Tibial nerve (tissue), 4 donors: ENCODE measurements at regions not wholly inside any gene's neighbourhood (a gene's known extent, or its start where the extent isn't known, plus 50 kb on each side); places are given as distances from the start of the nearest gene placed in this dataset.

ENCODE experiments used
- EP300 ChIP-seq, 2 donors: sonication (generic); formaldehyde crosslinking; IDR thresholded peaks; one replicate each; pipeline ENCODE4 v1.6.1; 2017; ENCODE audit warnings: antibody characterized with exemption in 2 of 2, mild to moderate bottlenecking in 1 of 2
- TF ChIP-seq, protein P1 (sequence below), 5 experiments: fragments of 200-600 bp in 3 of 5; fragments of 450-650 bp in 2 of 5; sonication (generic) in 3 of 5; IDR thresholded peaks; one replicate each; pipeline ENCODE4 v1.5.1; 2016 to 2019; ENCODE audit warnings: antibody characterized with exemption in 5 of 5, mild to moderate bottlenecking in 3 of 5, moderate library complexity in 2 of 5

DNA sequence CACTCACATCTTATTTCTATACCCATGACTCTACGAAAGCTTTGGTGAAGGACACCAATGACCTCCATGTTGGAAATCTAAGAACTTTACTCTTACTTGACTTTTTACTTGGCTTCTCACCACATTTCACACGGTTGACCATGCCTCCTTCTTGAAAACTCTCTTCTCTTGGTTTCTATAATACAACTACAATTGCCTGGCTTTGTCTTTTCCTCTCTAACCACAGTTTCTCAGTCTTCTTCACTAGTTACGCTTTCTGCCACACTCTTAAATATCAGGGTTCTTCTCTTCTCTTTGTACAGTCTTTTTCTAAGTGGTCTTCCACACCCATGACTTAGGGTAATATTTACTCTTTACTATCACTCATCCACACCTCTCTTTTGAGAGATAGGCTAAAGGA lies 2079.8 kb upstream of the WWC1 start:
- no peak for TF ChIP-seq EP300 (IDR thresholded peaks at IDR 0.05)
- TF ChIP-seq, protein P1, sequence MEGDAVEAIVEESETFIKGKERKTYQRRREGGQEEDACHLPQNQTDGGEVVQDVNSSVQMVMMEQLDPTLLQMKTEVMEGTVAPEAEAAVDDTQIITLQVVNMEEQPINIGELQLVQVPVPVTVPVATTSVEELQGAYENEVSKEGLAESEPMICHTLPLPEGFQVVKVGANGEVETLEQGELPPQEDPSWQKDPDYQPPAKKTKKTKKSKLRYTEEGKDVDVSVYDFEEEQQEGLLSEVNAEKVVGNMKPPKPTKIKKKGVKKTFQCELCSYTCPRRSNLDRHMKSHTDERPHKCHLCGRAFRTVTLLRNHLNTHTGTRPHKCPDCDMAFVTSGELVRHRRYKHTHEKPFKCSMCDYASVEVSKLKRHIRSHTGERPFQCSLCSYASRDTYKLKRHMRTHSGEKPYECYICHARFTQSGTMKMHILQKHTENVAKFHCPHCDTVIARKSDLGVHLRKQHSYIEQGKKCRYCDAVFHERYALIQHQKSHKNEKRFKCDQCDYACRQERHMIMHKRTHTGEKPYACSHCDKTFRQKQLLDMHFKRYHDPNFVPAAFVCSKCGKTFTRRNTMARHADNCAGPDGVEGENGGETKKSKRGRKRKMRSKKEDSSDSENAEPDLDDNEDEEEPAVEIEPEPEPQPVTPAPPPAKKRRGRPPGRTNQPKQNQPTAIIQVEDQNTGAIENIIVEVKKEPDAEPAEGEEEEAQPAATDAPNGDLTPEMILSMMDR (IDR thresholded peaks at IDR 0.05): no peak
